Testis (tissue), 2 donors: ENCODE measurements at regions not wholly inside any gene's neighbourhood (a gene's known extent, or its start where the extent isn't known, plus 50 kb on each side); places are given as distances from the start of the nearest gene placed in this dataset.

Experiments
- DNase-seq: peaks from one replicate; pipeline ENCODE4 v3.0.0-alpha.2; 2019
- H3K27ac ChIP-seq, 2 donors: fragments of 200-600 bp; sonication (generic); one replicate each; pipeline ENCODE4 v1.5.1; 2019
- H3K27me3 ChIP-seq: fragments of 200-600 bp; sonication (generic); one replicate; pipeline ENCODE4 v1.5.1; 2019
- H3K36me3 ChIP-seq: fragments of 200-600 bp; sonication (generic); one replicate; pipeline ENCODE4 v1.5.1; 2017; ENCODE audit warnings: low read depth; ENCODE audit errors: missing control alignments
- H3K4me1 ChIP-seq: fragments of 200-600 bp; sonication (generic); one replicate; pipeline ENCODE4 v1.5.1; 2019
- H3K4me3 ChIP-seq, 2 donors: fragments of 200-600 bp; sonication (generic); one replicate each; pipeline ENCODE4 v1.5.1; 2017 to 2019
- H3K9me3 ChIP-seq: fragments of 200-600 bp; sonication (generic); one replicate; pipeline ENCODE4 v1.5.1; 2017
- CTCF ChIP-seq, 3 experiments: fragments of 450-650 bp in 2 of 3; fragments of 200-600 bp in 1 of 3; sonication (generic) in 1 of 3; IDR thresholded peaks; one replicate each; pipeline ENCODE4 v1.5.1; 2016 to 2019; ENCODE audit warnings: antibody characterized with exemption in 3 of 3, mild to moderate bottlenecking in 2 of 3, moderate library complexity in 1 of 3
- POLR2A ChIP-seq: fragments of 450-650 bp; IDR thresholded peaks from one replicate; pipeline ENCODE4 v1.6.1; 2017; ENCODE audit warnings: antibody characterized with exemption, mild to moderate bottlenecking, moderate library complexity
- WGBS, 2 donors: methylation state at CpG; one replicate each; pipeline ENCODE4 v1.1.5; 2018; 5-methylcytosine and 5-hydroxymethylcytosine counted together
- intact Hi-C: fragments of 100-400 bp; cut with DNase I; formaldehyde crosslinking; loops from one replicate; pipeline ENCODE4 v1.15.1; 2023; ENCODE audit warnings: low total_unique reads

GRCh38 chr3:107966276-107966675, 124.6 kb downstream of the CD47 start:
- Histone ChIP-seq H3K27me3 (no peaks in the 10 kb centered on the region), H3K27ac (no peak overlapping the region), H3K9me3 (no peaks in the 10 kb centered on the region), H3K4me1 (peaks cover 7% of the 10 kb centered on the region), H3K36me3 (no peaks in the 10 kb centered on the region), H3K4me3 (no peak overlapping the region)
- TF ChIP-seq POLR2A (no peak), CTCF (IDR thresholded peaks at IDR 0.05) (no peak)
- 57 to 67% methylated on average over 5 of the region's 5 CpGs for WGBS, 2 donors
- intact Hi-C loops = no loop called here
- DNase-seq = no peak

- 51 to 65% methylated on average over 5 of the region's 5 CpGs for WGBS, 2 donors
- intact Hi-C loops = no loop called here
- H3K36me3 ChIP-seq = no peaks in the 10 kb centered on the region
- no peak overlapping the region for H3K4me3 ChIP-seq
- no peaks in the 10 kb centered on the region for H3K27me3 ChIP-seq
- DNase-seq = no peak
- no peaks in the 10 kb centered on the region for H3K9me3 ChIP-seq
- no peak for TF ChIP-seq POLR2A
- TF ChIP-seq CTCF (IDR thresholded peaks at IDR 0.05) = no peak
- no peak overlapping the region for H3K27ac ChIP-seq
- peaks cover 2% of the 10 kb centered on the region for H3K4me1 ChIP-seq
These were observed 125.6 kb downstream of the CD47 start for GRCh38 chr3:107965136-107965655.

- 76 to 92% methylated on average over 1 of the region's 1 CpG for WGBS, 2 donors
- Histone ChIP-seq H3K36me3 (no peaks in the 10 kb centered on the region), H3K4me3 (no peak overlapping the region), H3K27ac (no peak overlapping the region), H3K27me3 (no peaks in the 10 kb centered on the region), H3K9me3 (no peaks in the 10 kb centered on the region), H3K4me1 (peaks cover 3% of the 10 kb centered on the region)
- intact Hi-C loops = no loop called here
- no peak for DNase-seq
- no peak for TF ChIP-seq POLR2A
- TF ChIP-seq CTCF (IDR thresholded peaks at IDR 0.05) = no peak
These were observed 127.2 kb downstream of the CD47 start for GRCh38 chr3:107963581-107963980.

GRCh38 chr3:107962946-107963345, 127.9 kb downstream of the CD47 start:
- Histone ChIP-seq H3K9me3 (no peaks in the 10 kb centered on the region), H3K36me3 (no peaks in the 10 kb centered on the region), H3K27me3 (no peaks in the 10 kb centered on the region), H3K4me3 (no peak overlapping the region), H3K27ac (no peak overlapping the region), H3K4me1 (peaks cover 9% of the 10 kb centered on the region)
- 80 to 86% methylated on average over 3 of the region's 3 CpGs for WGBS, 2 donors
- intact Hi-C loops = no loop called here
- no peak for DNase-seq
- TF ChIP-seq POLR2A (no peak), CTCF (IDR thresholded peaks at IDR 0.05) (no peak)

- Histone ChIP-seq H3K36me3 (no peaks in the 10 kb centered on the region), H3K4me1 (peaks cover 12% of the 10 kb centered on the region), H3K27ac (no peak overlapping the region), H3K9me3 (no peaks in the 10 kb centered on the region), H3K27me3 (no peaks in the 10 kb centered on the region), H3K4me3 (no peak overlapping the region)
- DNase-seq = no peak
- intact Hi-C loops = no loop called here
- 73 to 87% methylated on average over 4 of the region's 4 CpGs for WGBS, 2 donors
- TF ChIP-seq CTCF (IDR thresholded peaks at IDR 0.05) (no peak), POLR2A (no peak)
These were observed 128.8 kb downstream of the CD47 start for GRCh38 chr3:107962037-107962436.
